ENCODE measurements at regions not wholly inside any gene's neighbourhood (a gene's known extent, or its start where the extent isn't known, plus 50 kb on each side); places are given as distances from the start of the nearest gene placed in this dataset.

DNA sequence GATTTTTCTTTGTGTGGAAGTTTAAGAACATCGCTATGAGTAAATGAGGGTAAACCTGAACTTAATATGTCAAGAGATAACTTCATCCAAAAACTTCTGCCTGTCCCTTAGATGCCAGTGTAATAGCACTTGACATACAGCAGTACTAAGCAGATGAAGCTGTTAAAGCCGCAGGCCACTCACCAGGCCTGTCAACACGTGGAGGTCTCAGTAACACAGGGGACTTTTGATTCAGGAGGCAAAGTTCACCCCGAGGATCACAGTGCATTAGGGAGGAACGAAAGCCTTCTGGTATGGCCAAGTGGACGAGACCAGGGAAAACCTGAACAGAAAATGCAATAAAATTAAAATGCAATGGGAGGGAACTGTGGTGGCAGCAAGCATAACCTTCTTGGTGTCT lies 235.7 kb downstream of the CHD9NB start:
- DNase-seq, result no peak
- intact Hi-C loops (cut with DNase I), result no loop called here

DNA sequence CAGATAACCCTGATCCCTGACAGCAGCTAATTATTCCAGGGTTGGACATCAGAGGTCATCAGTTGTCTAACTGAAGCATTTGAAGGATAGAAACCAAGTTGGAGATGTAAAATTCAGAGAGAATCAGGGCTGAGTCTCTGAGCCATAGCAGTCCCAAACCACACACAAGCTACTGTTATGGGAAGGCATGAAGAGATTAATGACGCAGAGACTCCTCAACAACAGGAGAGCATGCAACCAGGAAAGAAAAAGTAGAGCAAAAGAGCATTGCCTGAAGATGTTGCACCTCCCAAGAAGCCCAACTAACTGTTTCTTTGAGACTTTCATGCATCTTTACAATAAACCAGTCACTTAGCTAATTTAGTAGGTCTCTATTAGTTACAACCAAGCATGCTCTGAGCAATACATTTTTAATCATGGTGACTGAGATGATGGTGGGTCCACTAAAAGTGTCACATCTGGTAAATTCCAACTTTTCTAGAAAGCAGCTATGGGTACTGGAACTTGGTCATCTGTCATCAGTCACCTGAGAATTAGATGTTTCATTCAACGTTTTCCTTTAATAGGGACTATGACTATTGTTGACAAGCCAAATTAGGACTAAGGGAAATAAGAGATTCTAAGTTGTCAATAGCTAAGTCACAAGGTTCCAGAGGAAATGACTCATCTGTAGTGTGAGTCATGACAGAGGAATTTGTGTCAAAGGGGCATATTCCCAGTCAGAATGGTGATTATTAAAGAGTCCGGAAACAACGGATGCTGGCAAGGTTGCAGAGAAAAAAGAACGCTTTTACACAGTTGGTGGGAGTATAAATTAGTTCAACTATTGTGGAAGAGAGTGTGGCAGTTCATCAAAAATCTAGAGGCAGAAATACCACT lies 239.8 kb downstream of the CHD9NB start:
- no peak for DNase-seq
- intact Hi-C loops (cut with DNase I), result no loop called here

DNA sequence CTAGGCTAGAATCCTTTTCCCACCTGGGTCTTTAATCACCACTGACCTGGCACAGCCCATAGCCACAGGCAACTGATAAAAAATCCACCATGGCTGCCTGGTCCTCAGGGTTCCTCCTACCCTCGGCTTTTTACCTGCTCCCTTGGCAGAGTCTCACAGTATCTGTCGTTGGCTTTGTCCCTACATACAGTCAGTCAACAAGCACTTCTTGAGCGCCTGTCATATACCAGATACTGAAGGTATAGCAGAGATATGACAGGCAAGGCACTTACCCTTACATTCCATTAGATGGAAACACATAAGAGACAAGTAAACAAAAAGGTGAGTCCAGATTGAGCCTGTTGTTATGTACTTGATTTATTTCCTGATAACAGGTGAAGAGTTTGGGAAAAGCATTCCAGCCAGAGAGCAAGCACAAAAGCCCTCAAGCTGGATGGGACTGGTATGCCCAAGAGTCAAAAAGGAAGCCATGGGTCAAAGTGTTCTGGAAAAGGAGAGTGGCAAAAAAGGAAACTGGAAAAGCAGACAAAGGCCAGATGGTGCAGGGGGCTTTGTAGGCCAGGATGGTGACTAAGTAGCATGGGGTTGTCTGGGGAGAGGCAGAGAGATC lies 247.0 kb downstream of the CHD9NB start:
- DNase-seq, result no peak
- intact Hi-C loops (cut with DNase I), result no loop called here

DNA sequence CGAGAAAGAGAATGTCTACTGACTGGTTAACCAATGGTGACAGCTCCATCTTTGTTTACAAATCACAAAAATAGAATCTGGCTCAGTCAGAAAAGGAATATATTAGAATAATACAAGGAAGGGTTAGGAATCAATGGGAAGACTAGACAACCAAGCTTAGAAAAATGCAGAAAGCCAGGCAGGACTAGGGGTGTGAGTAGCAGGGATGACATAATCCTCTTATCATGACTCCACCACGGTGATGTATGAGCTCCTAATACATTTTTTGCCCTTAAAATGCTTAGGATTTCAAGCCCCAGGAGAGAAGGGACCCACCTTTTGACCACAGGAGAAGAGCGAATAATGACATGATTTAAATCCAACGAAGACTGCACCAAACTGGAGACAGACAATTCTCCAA lies 252.3 kb downstream of the CHD9NB start:
- DNase-seq, result no peak
- intact Hi-C loops (cut with DNase I), result no loop called here

DNA sequence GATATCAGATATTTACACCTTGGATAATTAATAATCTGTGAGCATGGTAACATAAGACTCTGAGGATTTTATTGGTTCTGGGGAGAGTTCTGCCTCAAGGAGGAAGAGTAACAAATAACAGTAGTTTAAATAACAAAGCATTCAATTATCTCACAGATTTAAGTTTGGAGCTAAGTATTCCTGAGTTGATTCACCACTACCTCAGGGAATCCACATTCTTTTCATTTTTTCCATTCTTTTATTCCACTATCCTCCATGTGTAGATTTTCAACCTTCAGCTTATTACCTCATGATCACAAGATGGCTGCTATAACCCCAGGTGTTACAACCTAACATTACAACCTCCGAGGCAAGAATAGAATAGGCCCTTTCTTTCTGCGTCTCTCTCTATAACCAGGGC lies 252.2 kb upstream of the TOX3 start:
- DNase-seq, result no peak
- intact Hi-C loops (cut with DNase I), result no loop called here

DNA sequence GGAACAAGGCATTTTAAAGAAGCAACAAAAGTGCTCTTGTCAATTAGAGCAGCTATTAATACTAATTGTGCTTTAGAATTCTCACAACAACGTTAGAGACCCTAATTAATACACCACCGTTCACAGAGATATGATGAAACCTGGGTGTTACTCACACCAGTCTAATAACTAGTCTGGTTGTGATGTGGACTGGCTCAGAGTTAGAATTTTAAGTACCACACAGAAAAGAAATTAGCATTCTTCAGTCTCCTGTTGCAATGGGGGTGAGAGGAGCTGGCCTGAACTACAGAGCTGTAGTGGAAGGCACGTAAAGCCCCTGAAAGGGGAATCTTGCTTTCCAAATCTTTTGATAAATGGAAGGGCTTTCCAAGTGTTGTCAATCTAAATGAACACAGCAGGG lies 240.8 kb upstream of the TOX3 start:
- no peak for DNase-seq
- intact Hi-C loops (cut with DNase I), result no loop called here

DNA sequence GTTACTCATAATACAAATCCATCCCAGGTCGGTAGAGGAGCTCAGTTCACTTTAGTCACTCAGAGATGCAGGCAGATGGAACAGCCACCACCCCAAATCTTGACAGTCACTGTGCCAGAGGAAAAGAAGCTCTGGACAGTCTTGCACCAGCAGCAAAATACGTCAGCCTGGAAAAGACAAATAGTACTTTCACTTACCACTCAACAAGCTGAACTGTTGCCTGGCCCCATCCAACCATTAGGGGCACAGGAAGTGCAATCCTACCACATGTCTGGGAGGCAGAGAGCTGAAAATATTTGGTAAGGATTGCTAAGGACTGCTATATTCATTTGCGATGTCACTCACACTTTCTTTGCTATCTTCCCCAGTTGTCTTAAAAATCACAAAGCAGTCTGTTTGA lies 239.1 kb upstream of the TOX3 start:
- no peak for DNase-seq
- intact Hi-C loops (cut with DNase I), result no loop called here

DNA sequence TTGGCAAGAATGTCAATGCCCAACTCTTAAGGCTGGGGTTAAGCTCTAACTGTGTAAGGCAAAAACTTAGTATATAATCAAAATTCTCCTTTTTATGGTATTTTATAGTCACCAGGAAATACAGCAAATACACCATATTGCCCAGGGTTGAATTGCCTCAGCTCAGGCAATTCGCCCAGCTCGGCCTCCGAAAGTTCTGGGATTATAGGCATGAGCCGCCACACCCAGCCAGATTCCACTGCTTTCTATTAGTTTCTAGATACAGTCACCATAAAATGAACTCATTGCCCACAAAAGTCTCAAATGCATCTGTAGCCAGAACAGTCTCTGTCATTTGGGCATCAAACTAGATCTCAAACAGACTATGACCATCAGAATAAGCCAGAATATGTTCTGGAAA lies 238.7 kb upstream of the TOX3 start:
- no peak for DNase-seq
- intact Hi-C loops (cut with DNase I), result no loop called here

DNA sequence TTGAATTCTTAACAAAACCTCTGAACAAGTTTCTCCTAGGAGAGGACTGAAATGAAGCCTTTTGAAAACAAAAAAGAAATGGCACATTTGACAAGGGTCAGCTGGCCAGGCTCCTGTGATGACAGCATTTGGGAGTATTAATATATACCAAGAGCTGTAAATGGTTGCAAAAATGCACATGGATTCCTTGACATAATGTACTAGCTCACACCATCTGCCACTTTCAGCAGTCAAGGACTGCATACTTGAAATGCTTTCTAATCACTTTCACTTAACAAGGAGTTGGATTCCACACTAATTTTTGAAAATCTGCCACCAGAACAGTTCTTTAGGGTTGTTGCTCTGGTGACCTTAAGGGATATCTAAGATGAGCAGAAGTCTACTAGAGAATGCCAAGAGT lies 236.7 kb upstream of the TOX3 start:
- no peak for DNase-seq
- intact Hi-C loops (cut with DNase I), result no loop called here

DNA sequence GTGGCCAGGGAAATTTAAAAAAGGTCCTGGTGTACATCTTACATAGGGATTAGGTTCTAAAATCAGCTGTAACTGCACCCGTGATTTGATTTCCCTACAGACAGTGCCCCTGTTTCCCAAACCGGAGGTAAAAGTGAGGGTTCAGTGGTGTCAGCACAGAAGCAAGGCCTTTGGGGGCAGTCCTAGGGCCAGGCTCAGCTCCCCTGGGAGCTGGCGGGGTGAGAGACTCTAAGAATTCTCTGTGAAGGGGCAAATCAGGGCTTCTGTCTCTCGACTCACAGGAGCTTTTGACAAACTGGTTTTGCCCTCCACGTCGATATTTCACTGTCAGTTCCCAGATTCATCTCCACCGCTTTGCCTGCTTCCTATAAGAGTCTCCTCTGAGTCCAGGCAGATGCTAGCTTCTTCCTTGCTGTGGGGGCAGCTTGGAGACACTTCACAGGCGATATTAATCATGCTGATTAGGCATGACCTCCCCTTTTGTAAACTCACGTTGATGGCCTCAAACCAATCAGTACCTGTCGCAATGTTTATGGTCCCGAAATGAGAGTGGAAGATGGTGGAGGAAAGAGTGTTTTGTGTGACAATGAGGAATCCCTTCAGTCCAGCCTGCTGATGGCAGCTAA lies 234.2 kb upstream of the TOX3 start:
- intact Hi-C loops (cut with DNase I), result no loop called here
- no peak for DNase-seq

DNA sequence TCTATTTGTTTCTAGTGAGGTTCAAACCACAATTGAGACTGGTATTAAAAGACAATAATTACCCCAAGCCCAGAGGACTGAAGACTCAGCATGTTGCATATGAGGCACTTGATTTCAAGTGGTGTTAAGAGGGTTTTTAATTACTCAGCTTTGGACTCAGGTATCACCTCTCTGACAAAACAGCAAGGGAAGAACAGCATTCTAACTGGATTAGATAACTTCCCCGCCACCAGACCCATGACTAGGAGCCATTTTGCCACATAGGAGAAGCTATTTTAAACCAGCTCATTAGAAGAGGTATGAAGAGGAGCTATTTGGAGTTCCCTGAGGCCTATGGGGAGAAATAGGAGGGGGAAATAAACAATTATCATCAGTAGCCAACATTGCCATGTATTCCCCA lies 226.1 kb upstream of the TOX3 start:
- no peak for DNase-seq
- intact Hi-C loops (cut with DNase I), result no loop called here

DNA sequence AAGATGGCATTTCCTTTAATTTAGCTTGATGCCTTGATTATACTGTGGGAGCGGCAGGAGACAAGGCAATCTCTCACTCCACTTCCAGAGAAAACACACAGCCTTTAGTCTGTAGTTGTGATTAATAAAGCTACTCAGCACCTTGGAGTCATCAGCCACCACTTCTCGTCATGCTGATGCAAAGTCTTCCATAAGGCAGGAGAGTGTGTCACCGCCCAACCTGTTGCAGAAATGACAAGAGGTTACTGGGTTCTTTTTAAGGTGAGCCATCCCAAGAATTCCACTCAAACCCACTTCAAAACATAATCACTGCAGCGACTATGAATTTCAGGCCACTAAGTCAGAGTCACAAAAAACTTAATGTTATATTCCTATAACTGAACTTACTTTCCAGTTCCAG lies 223.9 kb upstream of the TOX3 start:
- intact Hi-C loops (cut with DNase I), result no loop called here
- DNase-seq, result no peak

DNA sequence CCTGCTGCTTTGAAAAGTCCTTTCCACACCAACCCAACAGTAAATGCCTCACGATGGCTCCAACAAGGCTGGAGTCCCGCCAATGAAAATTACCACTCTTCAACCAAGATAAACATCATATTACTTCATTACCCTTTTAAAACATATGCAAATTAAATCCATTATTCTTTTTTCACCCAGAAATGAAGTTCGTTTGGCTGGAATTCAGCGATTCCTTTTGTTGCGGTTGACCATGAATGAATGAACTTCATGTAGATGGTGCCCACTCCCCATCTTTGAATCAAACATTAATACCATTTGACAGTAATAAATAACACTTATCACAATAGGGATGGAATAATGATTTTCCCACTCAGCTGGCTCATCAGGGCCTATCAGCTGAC lies 211.5 kb upstream of the TOX3 start:
- no peak for DNase-seq
- intact Hi-C loops (cut with DNase I), result no loop called here

DNA sequence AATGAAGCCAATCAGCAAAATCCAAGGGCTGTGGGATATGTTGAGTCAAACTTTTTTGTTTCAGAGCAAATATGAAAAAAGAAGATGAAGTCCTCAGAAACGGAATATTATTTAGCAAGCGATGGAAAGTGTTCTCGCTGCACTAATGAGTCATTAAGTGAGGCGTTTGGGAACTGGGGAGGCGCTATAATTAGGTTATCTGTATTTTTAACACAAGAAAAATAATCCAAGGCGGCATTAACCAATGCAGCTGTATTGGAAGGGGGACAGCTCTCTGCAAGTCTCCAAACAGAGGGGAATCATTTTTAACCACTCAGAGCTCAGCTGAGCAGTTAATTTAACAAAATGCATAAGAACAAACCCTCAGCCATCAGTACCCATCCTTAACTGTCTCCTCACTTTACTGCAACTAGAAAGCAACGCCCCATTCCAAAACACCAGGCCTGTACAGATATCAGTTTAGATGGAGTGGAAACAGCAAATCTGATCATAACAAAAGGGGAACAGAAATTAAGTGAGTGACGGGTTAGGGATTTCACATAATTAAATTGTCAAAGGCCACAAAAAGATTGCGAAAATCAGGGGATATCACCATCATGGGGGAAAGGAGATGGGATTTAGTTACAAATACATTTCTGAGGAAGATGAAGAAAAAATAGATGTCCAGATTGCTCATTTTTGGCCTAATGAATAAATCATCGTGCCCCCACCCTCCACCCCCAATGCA lies 211.0 kb upstream of the TOX3 start:
- intact Hi-C loops (cut with DNase I), result no loop called here
- DNase-seq, result peak in 16 of 42 donors; percentile 3 to 66 (median 18)

DNA sequence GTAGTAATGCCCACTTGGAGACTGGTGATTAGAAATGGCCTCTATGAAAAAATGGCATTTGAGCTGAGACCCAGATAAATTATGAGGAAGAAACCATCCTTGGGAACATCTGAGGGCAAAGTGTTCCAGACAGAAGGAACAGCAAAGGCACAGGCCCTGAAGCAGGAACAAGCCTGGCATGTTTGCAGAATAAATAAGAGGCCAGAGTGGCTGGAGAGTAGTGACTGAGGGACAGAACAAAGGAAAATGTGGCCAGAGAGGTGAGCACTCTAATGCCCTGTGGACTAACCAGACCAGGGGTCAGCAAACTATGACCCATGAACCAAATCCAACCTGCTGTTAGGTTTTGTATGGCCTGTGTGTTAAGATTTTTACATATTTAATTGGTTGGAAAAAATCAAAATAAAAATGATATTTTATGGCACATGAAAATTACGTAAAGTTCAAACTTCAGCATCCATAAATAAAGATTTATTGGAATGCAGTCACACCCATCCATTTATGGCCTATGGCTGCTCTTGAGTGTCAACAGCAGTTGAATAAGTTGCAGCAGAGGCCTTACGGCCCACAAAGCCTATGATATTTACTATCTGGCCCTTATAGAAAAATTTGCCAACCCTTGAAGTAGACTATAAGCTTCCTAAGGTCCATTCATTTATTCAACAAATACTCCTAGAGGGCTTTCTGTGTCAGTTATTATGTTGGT lies 210.0 kb upstream of the TOX3 start:
- DNase-seq, result no peak

DNA sequence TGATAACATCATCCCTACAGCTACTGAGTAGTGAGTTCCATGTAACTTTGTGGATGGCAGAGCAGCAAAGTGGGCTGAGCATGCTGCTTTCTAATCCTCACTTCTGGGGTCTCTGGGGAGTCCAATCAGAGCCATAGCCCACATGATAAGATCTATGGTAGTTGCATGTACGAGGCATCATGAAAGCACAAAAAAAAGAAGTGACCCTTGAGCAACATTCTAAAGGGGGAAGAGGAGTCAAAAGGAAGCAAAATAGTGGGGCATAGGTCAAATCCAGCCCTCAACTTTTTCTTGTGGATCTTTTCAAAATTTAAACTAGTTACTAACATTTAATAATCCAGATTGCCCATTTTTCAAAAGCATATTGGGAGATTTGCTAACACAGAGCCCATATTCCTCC lies 208.5 kb upstream of the TOX3 start:
- intact Hi-C loops (cut with DNase I), result no loop called here
- no peak for DNase-seq

More for the DNA sequence above, 210.0 kb upstream of the TOX3 start:
- intact Hi-C loops (cut with DNase I), result no loop called here

DNA sequence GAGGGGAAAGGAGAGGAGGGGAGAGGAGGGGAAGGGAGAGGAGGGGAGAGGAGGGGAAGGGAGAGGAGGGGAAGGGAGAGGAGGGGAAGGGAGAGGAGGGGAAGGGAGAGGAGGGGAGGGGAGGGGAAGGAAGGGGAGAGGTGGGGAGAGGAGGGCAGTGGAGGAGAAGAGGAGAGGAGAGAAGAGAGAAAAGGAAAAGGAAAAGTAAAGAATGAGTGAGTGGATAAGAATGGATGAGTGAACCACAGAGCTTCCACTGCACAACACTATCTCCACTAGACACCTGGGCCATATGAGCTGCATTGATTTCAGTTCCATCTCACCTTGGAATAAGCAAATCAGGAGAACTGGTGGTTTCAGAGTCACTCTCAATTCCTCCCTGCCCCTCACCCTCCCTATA lies 204.1 kb upstream of the TOX3 start:
- DNase-seq, result no peak
- intact Hi-C loops (cut with DNase I), result no loop called here

DNA sequence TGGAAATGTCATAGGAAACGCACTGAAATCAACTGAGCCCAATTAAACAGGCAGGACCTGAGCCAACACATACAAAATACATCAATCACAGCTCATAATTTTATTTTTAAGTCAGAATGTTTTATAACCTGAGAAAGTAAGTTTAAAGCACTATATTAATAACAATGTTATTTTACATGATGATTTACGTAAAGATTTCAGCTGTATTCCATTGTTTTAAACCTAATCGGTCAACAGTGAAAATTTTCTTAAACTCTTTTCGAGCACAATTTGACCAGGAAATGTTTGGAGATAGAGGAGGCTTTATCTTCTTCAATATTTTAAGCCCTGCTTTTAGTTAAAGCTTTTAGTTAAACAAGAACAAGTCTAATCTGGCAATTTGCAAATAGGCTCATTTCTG lies 201.8 kb upstream of the TOX3 start:
- DNase-seq, result no peak
- intact Hi-C loops (cut with DNase I), result no loop called here

DNA sequence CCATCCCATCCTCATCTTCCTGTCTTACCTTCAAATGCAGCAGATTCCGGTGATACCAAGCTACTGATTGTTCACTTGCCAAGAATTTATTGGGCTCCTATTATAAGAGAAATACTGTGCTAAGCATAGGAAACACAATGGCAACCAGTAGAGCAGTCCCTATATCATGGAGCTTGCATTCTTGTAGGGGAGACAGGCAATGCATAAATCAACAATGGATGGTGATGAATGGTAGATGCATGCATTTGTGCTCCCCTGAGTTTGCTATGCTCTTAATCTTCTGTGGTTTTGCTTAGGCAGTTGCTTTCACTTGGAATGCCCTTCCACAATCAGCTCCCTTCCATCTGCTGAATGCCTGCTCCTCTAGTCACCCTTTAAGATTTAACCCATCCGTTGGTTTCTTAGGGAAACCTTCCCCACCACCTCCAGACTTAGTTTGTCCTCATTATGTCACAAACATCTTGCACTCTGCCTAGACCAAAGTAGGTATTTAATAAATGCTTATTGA lies 200.2 kb upstream of the TOX3 start:
- DNase-seq, result no peak
- intact Hi-C loops (cut with DNase I), result no loop called here
